GM19372 (cell line): ENCODE measurements at regions not wholly inside any gene's neighbourhood (a gene's known extent, or its start where the extent isn't known, plus 50 kb on each side); places are given as distances from the start of the nearest gene placed in this dataset.
"Not testable (repeated sequence)": the region's sequence is repeated elsewhere in the genome, so short reads cannot be mapped to it uniquely, and the experiment has no call there.

Experiments used
- ATAC-seq: cut with Tn5 transposase; IDR thresholded peaks from one replicate; pipeline ENCODE4 v1.9.1; 2021; ENCODE audit warnings: mild to moderate bottlenecking, low read depth, moderate library complexity; ENCODE audit not compliant: unreplicated experiment

DNA sequence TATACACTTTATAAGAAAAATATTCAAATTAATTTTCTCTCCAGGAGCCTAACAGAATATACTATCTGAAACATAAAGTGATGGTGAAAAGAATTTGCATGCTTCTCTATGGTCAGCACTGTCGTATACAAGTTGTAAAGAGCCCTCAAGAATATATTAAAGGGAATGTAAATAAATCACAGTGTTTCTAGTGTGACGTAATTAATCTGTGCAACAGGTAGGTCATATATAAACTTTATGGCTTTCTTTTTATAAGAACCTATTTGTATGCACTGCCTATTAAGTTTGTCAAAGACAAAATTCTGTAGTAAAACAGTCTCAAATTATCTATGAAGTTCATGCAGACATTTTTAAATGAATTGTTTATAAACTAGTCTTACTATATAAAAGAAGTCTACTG lies 347.9 kb upstream of the EYS start:
- ATAC-seq = no peak

DNA sequence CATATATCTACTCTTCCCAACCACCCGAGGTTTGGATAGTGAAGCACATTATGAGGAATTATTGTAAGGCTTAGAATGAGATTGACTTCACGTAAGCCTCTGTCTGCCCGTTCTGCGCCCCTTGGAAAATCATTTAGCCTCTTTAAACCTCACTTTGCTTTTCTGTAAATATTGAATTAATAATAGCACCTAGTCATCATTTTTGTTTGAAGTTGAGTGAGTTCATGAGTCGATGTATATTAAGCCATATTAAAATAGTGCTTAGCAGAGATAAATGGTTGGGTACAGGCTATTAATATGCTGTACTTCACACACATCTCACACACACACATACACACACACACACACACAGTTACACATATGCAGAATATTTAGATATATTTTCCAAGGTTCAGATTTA lies 344.8 kb upstream of the EYS start:
- no peak for ATAC-seq

DNA sequence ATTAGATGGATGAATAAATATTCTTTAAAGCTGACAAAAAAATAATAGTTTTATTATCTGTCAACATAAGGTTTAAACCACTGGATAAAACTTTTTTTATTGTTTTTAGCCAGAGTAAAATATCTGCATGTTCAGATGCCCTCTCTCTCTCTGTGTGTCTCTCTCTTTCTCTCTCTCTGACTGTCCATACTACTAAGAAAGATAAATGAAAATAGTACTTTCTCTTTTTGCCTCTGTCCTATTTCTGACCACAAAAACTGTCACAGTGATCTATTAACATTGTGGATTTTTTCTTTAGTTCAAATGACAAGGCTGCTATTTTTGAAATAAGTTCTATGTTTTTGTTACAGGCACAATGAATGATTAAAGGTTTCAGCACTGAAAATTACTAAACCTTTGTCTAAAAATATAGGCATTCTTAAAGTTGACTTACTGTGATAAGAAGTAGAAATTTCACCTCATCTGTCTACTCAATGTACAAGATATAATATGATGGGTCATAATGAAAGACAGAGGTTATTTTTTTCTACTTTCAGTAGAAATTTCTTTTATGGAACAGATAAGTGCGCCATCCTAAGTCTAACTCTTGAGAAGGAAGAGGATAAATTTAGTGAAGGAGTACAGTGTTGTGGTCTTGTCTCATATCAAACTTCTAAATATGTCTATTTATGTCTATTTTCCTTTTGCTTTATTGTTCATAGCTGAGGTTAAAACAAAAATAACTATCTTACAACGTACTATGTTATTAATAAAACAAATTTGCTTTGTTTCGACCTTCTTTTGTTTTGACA lies 341.9 kb upstream of the EYS start:
- no peak for ATAC-seq

DNA sequence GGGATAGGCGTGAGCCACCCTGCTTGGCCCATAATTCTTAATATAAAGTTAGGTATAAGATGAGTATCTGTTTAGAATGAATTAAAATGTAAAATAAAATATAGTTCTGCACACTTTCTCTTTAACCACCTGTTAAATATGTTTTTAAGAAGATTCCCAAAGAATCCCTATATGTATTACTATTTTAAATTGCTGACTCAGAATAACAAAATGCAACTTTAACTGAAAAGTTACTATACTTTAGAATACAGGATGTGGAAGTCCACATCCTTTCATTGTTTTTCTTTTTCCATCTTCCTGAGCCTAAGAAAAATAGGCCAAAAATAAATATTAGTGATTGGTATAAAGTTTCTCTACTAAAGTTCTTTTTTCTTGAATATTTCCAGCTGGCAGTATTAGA lies 325.6 kb upstream of the EYS start:
- ATAC-seq = no peak

DNA sequence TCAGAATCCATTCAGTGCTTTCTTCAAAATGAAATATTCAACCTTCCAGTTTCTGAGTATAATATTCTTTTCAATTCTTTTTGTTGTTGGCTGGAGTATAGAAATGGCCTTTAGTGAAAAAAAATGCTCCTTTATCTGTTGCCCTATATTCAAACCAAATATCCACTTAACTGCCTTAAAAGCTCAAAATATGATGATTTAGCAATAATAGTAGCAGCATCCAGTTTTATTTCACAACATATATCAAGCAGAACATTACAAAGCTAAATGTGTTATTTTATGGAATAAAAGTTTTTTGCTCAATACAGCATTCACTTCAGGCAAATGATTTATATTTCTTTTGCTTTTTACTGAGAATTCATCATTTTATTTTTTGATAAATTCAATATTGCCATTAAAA lies 322.4 kb upstream of the EYS start:
- ATAC-seq = no peak

DNA sequence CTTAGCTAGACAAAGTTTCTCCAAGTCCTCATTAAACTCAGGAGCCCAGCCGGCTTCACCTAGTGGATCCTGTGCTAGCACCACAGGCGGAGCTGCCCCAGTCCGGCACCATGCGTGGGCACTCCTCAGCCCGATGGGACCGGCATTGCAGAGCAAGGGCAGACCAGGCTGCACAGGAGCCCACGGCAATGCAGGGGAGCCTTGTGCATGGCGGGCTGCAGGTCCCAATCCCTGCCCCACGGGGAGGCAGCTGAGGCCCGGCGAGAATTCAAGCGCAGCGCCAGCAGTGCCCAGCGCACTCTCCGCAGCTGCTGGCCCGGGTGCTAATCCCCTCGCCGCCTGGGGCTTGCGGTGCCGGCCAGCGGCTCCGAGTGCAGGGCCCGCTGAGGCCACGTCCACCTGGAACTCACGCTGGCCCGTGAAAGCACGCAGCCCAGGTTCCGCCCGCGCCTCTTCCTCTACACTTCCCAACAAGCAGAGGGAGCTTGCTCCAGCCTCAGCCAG lies 292.3 kb upstream of the EYS start:
- ATAC-seq = no peak

DNA sequence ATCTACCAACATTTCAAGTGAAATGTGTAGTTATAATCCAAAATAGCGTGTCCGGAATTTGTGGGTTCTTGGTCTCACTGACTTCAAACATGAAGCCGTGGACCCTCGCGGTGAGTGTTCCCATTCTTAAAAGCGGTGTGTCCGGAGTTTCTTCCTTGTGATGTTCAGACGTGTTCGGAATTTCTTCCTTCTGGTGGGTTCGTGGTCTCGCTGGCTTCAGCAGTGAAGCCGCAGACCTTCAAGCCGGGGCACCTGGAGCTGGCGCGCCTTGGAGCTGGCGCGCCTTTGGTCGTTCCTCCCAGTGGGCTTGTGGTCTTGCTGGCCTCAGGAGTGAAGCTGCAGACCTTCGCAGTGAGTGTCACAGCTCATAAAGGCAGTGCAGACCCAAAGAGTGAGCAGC lies 291.5 kb upstream of the EYS start:
- ATAC-seq = no peak

DNA sequence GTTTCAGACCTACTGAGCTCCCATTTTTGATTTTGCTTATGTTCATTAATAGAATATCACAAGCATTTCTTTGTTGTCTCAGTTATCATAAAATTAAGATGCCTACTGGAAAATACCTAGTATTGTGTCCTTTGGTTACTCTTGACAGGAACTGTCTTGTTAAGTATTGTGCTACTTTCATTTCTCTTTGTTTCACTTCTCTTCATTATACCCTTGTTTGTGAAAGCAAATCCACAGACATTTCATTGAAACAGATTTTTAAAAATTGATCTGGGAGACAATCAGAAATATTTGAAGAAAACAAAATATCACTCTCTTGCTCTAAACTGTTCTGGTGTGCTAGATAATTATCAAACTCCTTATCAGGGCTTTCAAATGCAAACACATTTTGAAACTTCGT lies 290.5 kb upstream of the EYS start:
- no peak for ATAC-seq

DNA sequence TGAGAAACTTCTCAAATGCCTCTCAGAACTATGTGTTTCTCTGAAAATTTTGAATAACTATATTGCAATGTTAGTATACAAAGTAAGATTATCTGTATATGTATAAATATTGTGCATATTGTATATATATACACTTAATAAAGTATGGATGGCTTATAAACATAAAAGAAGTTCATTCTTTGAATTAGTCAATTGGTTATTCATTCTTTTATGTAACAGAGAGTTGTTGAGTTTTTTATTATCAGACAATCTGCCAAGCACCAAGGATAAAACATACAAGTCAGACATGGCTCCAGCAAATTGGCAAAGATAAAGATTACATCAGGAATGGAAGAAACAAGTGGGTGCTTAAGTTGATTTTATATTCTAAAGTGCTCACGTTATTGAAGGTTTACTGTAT lies 289.1 kb upstream of the EYS start:
- ATAC-seq = no peak

DNA sequence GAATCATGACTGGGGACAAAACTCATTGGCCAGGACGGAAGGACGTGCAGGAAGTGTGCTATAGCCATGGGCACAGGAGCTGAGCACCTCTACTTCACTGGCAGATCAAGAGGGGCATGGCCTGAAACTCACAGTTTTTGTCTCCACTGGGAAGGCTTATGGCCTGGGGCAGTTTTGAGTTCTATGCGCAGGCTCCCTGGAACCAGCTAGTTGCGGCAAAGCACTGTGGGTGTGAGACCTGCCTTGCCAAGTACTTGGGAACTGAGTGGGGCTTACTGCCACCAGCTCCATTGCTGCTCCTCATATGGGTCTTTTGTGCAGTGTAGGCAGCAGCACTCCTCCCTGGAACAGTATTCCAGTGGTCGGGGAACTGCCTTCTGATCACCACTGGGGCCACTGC lies 282.6 kb upstream of the EYS start:
- ATAC-seq = no peak

DNA sequence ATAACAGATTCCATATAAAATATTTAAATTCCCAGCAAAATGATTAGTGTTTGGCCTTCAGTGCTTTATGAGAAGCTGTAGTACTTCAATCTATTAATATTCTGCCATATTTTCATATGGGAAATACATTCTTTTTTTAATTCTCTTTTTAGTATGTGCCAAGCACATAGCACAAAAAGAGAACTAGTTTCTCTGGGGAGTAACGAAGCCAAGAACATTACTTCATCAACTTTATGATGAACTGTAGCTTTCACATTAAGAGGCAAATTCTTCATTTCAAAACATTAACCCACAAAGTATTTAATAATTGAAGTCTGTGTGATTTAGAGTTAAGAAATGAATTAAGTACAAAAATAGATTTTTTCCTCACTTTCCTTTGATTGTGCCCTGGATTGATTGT lies 281.0 kb upstream of the EYS start:
- ATAC-seq = no peak

DNA sequence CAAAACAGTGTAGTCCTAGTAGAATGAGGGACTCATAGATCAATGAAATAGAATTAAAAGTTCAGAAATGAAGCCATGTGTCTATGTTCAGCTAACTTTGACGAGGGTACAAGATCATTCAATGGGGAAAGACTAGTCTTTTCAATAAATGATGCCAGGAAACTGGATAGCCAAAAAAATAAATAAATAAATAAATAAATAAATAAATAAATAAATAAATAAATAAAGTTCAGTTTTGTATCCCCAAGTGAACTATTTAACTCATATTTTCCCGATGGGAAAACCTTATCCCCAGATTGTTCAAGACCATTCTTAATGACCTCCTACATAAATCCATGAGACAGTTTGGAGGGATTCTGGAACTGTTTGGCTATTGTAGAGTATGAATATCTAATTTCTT lies 277.1 kb upstream of the EYS start:
- ATAC-seq = no peak

DNA sequence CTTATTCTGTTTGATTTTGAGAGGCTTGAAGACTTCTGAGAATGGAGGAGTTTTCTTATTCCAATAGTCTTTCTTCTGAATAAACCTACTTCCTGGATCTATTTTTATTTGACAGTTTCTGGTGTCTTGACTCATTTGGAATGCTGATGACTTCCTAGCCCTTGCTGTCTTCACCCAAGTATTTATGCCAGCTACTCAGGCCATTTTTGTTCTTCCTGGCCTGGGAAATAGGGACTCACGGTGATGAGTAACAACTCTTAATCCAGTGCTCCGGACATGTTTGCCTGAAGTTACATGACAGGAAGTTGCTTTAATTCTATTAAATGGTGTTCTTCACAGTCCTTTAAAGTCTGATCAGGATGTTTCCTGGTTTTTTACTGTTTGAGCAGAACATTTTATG lies 272.1 kb upstream of the EYS start:
- ATAC-seq = no peak

DNA sequence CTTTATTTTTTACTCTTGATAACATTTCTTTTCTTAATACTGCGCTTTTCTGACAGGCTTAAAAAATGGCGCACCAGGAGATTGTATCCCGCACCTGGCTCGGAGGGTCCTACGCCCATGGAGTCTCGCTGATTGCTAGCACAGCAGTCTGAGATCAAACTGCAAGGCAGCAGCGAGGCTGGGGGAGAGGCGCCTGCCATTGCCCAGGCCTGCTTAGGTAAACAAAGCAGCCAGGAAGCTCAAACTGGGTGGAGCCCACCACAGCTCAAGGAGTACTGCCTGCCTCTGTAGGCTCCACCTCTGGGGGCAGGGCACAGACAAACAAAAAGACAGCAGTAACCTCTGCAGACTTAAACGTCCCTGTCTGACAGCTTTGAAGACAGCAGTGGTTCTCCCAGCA lies 264.2 kb upstream of the EYS start:
- ATAC-seq = not testable (repeated sequence)

DNA sequence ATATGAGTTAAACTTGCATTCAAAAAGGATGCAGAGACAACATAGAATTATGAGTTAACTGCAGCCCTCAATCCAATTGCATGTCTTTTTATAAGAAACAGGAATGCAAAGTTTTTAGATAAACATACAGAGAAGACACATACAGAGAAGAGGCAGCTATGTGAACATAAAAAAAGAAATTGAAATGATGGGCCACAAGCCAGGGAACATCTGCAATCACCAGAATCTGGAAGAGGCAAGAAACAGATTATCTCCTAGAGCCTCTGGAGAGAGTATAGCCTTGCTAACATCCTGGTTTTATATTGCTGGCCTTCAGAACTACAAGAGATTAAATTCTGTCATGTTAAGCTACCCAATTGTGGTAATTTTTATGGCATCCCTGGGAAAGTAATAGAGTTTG lies 257.2 kb upstream of the EYS start:
- ATAC-seq = no peak

DNA sequence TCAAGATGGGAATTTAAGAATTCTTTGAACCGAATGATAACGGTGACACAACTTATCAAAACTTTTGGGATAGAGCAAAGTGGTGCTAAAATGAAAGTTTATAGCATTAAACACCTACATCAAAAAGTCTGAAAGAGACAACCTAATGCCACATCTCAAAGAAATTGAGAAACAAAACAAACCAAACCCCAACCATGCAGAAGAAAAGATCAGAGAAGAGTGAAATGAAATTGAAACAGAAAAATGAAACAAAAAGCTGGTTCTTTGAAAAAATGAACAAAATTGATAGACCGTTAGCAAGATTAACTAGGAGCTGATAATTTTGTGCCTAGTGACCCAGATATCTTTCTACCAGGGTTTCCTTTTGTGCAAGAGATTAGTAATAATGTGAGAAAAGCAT lies 248.0 kb upstream of the EYS start:
- no peak for ATAC-seq

DNA sequence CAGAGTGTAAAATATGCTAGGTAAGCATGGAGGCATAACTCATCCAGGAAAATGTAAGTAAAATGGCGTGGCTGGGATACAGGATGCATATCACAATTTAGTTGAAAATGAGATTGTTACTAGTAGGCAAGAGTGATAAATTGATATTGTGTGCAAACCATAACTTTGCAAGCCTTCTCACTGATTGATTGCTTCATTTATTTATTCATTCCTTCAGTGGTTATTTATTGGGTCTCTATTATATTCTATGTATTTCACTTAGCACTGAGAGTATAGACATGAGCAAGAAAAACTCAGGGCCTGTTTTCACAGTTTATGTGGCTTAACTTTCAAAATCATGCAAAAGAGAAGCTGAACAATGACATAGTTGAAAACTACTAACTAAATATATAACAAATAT lies 241.0 kb upstream of the EYS start:
- ATAC-seq = no peak

DNA sequence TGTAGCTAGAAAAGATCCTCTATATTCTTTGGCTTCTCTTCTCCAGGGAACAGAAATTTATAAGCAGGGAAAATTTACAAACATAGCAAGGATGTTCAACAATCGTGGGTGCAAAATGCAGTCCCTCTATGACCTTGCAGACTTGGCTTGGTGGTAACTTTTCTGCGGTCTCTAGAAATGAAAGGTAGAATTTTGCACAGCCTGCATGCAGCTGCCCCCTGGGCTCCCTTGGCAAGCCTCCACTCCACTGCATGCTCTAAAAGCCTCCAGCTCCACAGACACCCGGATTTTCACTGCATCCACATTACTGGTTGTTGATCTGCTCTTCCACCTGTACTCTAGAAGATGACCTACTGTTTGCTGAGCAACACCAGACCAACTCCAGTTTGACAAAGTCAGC lies 236.5 kb upstream of the EYS start:
- ATAC-seq = no peak

DNA sequence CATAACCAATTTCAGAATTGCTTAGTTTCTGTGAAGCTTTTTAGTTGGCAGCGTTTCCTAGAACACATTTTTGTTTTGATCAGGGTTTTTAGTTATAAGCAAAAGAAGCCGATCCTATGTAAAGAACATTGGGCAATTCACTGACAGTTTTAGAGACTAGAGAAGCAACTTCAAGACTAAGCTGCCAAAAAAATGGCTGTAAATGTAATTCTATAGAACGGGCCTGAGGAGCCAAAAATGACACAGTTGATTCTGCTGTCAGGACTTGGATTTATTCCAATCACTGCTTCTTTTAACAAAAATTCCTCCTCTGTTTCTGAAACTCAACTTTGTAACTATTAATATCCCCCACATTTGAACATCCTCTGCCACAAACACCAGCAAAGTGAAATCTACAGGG lies 236.0 kb upstream of the EYS start:
- ATAC-seq = no peak

DNA sequence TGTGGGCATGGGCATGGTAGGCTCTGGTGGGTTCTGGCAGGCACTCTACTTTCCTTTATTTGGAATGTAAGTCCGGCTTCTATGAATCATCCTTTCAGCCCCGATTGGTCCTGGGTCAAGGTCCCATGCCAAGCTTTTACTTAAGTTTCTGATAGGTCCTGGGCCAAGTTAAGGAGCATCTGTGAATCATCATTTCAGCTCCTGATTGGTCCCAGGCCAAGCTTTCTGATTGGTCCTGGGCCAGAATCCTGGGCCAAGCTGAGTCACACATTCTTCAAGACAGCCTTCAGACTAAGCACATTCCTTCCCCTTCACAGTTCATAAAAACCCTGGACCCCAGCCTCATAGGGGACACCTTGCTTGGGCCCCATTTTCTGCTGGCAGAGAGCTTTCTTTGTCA lies 231.0 kb upstream of the EYS start:
- no peak for ATAC-seq

DNA sequence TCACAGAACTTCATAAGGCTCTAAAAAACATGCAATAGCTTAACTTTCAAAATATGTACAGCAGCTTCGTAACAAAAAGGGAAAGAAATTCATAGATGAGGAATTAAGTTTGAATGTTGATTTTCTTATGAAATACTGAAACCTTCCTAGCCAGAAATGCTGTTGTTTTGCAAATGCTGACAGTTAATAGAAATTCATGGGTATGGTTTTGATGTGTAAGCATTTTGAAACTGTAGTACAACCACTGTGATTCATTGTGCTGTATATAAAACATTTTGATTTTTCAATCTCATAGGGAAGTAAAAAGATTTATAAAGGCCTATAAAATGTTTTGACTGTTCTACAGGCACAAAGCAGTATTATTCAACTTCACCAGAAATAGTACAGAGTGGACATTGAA lies 228.4 kb upstream of the EYS start:
- no peak for ATAC-seq

DNA sequence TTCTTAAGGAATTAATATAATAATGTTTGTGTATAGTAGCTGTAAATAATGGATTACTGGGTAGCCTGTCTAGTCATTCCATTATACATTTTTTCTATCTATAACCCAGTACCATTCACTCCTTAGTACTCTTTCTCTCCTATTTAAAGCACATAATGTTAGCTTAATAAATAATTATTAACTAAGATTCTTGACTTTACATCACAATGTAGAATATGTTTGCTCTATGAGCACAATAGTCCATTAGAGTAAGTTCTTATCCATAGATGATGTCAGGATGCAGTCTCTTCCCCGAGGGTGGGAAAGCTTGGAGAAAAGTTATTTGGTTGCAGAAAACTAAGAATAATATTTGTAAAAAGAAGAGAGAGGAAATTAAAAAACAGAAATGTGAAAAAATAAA lies 226.4 kb upstream of the EYS start:
- ATAC-seq = no peak

DNA sequence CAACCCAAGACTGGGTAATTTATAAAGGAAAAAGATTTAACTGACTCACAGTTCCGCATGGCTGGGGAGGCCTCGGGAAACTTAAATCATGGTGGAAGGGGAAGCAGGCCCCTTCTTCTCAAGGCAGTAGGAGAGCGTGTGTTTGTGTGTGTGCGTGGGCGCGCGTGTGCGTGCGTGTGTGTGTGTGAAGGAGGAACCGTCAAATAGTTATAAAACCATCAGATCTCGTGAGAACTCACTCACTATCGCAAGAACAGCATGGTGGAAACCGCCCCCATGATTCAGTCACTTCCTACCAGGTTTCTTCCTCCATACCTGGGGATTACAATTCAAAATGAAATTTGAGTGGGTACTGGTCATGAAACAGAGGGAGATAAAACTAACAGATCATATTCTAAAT lies 220.1 kb upstream of the EYS start:
- no peak for ATAC-seq
